Natural killer cell treated with Interleukin-12 subunit alpha and Interleukin-12 subunit beta and Interleukin-15 and Interleukin-18, amount 100 ng/mL, for 72 hours (primary cell): ENCODE measurements at regions not wholly inside any gene's neighbourhood (a gene's known extent, or its start where the extent isn't known, plus 50 kb on each side); places are given as distances from the start of the nearest gene placed in this dataset.

ENCODE experiments used
- ATAC-seq, 2 donors: fragments of 150-1000 bp; cut with Tn5 transposase in 1 of 2; sonication (Bioruptor Pico), chemical (Tn5 transposase) in 1 of 2; 2 replicates each; pipeline ENCODE4 v1.10.0; 2021
- DNase-seq: peaks from one replicate; pipeline ENCODE4 v3.0.0; 2022; ENCODE audit warnings: low spot score
- H3K27ac Mint-ChIP-seq, 2 donors: 1 replicate in 1 of 2; 2 replicates in 1 of 2; pipeline ENCODE4 v1.8.0; 2022; ENCODE audit warnings: mixed read lengths in 2 of 2, mild to moderate bottlenecking in 1 of 2, moderate library complexity in 1 of 2
- H3K27me3 Mint-ChIP-seq, 2 donors: 1 replicate in 1 of 2; 2 replicates in 1 of 2; pipeline ENCODE4 v1.8.0; 2022; ENCODE audit warnings: mixed read lengths in 2 of 2
- H3K36me3 Mint-ChIP-seq: one replicate; pipeline ENCODE4 v1.8.0; 2022; ENCODE audit warnings: mixed read lengths
- H3K4me1 Mint-ChIP-seq, 2 donors: 1 replicate in 1 of 2; 2 replicates in 1 of 2; pipeline ENCODE4 v1.8.0; 2022; ENCODE audit warnings: low read depth in 2 of 2, mixed read lengths in 2 of 2, mild to moderate bottlenecking in 1 of 2
- H3K4me3 Mint-ChIP-seq: one replicate; pipeline ENCODE4 v1.8.0; 2022; ENCODE audit warnings: mixed read lengths
- H3K9me3 Mint-ChIP-seq: 2 replicates; pipeline ENCODE4 v1.8.0; 2022; ENCODE audit warnings: mixed read lengths

DNA sequence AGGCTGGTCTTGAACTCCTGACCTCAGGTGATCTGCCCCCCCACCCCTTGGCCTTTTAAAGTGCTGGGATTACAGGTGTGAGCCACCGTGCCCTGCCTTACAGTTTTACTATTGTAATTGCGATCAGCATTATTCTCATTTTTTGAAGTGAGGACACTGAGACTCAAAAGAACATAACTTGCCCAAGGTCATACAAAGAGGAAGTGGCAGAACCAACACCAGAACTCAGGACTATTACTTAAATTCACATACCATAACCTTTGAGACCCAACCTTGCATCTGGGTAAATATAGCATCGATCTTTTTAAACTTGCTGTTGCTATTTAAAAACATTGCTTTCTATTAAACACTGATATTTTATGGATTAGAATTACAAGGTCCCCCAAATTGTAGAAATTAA is 54.2 kb downstream of the FOXI1 start:
- Mint-ChIP-seq H3K36me3 (no peaks in the 10 kb centered on the region), H3K9me3 (no peaks in the 10 kb centered on the region), H3K27me3 (peaks cover 0 to 2% of the 10 kb centered on the region in 2 donors), H3K4me3 (no peak overlapping the region), H3K4me1 (no peaks in the 10 kb centered on the region), H3K27ac (no peak overlapping the region)
- DNase-seq (no peak), ATAC-seq (no peak)

DNA sequence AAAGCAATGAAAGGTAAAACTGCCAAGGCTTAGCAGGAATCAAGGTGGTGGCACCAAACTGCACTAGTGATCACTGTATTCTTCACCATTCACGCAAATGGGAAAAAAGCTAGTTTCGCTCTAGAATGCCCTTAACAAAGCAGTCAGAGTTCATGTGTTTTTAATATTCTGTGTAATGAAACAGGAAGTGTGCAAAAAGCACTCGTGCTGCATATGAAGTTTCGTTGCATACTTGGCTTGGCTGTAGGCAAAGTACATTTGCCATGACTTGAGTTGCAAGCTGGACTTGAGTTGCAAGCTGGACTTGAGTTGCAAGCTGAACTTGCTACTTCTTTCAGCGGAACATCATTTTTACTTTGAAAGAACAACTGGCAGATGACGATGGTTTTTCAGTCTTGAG is 55.4 kb downstream of the FOXI1 start:
- H3K36me3 Mint-ChIP-seq: no peaks in the 10 kb centered on the region
- H3K9me3 Mint-ChIP-seq: no peaks in the 10 kb centered on the region
- no peak overlapping the region for H3K4me3 Mint-ChIP-seq
- no peaks in the 10 kb centered on the region for H3K4me1 Mint-ChIP-seq
- H3K27ac Mint-ChIP-seq: no peak overlapping the region
- no peak for DNase-seq
- peaks cover 0 to 5% of the 10 kb centered on the region in 2 donors for H3K27me3 Mint-ChIP-seq
- no peak for ATAC-seq

DNA sequence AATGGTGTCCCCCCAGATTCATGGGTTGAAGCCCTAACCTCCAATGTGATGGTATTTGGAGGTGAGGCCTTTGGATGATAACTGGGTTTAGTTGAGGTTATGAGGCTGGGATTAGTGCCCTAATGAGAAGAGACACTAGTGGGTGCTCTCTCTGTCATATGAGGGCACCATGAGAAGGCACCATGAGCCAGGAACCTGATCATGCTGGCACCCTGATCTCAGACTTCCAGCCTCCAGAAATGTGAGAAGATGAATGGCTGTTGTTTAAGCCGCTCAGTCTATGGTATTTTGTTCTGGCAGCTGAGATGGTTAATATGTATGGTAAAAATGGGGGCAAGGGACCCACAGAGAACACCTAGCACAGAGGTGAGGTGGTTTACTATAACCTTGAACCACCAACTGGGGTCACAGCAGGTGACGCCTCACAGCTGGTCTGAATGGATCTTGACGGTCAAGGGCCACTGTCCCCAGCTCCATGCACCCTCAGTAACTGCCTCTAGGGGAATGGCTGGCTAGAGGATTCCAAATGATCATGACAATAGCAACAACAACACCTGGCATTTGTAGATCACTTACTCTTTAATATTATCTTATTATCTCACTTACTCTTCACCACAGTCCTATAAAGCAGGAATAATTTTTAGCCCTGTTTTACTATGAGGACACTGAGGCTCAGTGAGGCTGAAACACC is 57.1 kb downstream of the FOXI1 start:
- H3K4me3 Mint-ChIP-seq: no peak overlapping the region
- no peak overlapping the region for H3K27ac Mint-ChIP-seq
- ATAC-seq: no peak
- peak; percentile 48 for DNase-seq
- no peaks in the 10 kb centered on the region for H3K4me1 Mint-ChIP-seq
- H3K36me3 Mint-ChIP-seq: no peaks in the 10 kb centered on the region
- peaks cover 5 to 6% of the 10 kb centered on the region in 2 donors for H3K27me3 Mint-ChIP-seq
- no peaks in the 10 kb centered on the region for H3K9me3 Mint-ChIP-seq

DNA sequence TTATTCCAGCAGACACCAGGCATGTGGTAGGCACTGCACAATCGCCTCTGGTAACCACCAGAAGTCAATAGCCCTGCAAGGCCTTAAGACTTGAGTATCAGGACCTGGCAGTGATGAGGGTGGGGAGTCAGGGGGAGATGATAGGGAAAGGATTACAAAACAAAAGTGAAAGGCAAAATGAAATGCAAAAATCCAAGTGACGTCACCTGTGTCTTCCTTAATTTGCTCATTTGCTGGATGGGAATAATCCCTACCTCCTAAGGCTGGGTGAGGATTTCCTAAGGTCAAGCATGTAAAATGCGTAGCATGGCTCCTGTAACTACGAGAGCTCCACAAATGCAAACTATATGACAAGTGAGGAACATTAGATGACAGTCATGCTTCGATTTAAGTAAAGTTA is 58.4 kb downstream of the FOXI1 start:
- Mint-ChIP-seq H3K27ac (no peak overlapping the region), H3K36me3 (no peaks in the 10 kb centered on the region), H3K4me3 (no peak overlapping the region), H3K9me3 (no peaks in the 10 kb centered on the region), H3K4me1 (no peaks in the 10 kb centered on the region), H3K27me3 (peaks cover 5 to 6% of the 10 kb centered on the region in 2 donors)
- DNase-seq: no peak
- no peak for ATAC-seq

DNA sequence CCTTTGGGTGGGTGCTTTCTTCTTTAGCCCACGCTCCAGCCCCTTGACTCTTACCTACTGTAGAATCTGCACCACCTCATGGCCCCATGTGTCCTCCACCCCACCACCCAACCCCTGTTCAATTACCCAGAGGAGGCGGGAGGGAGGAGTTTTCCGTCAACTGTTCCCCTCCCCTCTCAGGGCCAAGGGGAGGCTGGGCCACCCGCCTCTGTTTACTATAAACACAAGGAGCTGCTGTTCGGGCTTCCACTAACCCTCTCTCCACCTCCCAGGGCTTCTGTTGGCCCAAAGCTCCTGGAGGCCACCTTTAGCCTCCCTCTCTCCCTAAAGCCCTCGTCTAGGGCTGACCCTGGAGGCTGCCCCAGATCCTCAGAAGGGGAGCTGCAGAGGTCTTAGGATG is 59.2 kb downstream of the FOXI1 start:
- ATAC-seq: peak; percentile 11 to 30

DNA sequence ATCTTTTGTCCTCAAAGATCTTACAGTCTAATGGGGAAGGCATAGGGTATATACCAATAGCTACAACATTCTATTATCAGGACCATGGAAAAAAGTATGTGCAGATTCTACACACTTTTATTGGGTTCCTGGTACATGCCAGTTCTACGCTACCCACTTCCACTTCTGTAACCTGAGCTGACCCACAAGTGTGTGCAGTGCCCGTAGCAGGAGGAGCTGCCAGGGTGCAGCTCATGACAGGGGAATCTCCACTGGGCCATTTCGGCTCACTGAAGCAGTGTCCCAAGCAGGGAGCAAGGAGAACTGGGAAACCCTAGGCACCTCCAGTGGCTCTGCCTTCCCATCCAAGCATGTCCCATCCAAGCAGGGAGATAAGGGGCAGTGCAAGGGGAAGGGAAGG is 60.4 kb downstream of the FOXI1 start:
- H3K27me3 Mint-ChIP-seq: peaks cover 6 to 12% of the 10 kb centered on the region in 2 donors
- no peaks in the 10 kb centered on the region for H3K36me3 Mint-ChIP-seq
- H3K27ac Mint-ChIP-seq: no peak overlapping the region
- no peak for DNase-seq
- H3K4me3 Mint-ChIP-seq: no peak overlapping the region
- no peaks in the 10 kb centered on the region for H3K9me3 Mint-ChIP-seq
- ATAC-seq: no peak
- no peaks in the 10 kb centered on the region for H3K4me1 Mint-ChIP-seq

More for the DNA sequence above, 59.2 kb downstream of the FOXI1 start:
- Mint-ChIP-seq H3K27me3 (peaks cover 5 to 6% of the 10 kb centered on the region in 2 donors), H3K27ac (no peak overlapping the region), H3K4me1 (no peaks in the 10 kb centered on the region), H3K4me3 (no peak overlapping the region), H3K9me3 (no peaks in the 10 kb centered on the region), H3K36me3 (no peaks in the 10 kb centered on the region)
- peak; percentile 25 for DNase-seq

DNA sequence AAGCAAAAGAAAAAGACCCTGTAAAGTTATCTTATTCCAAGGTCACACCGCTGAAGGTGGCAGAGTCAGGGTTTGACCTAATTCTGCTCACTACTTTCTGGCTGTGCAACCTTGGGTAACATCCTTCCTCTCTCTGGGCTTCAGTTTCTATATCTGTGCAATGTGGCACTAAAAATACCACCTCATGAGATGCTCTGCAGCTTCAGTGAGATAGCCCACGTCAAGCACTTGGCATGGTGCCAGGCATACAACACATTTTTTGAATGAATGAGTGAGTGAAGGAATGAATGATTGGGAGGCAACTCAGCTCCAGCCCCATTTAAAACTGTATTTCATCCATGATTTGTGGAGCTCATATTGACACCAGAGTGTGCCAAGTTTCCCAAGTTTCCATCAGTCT is 62.3 kb downstream of the FOXI1 start:
- H3K4me1 Mint-ChIP-seq: no peaks in the 10 kb centered on the region

DNA sequence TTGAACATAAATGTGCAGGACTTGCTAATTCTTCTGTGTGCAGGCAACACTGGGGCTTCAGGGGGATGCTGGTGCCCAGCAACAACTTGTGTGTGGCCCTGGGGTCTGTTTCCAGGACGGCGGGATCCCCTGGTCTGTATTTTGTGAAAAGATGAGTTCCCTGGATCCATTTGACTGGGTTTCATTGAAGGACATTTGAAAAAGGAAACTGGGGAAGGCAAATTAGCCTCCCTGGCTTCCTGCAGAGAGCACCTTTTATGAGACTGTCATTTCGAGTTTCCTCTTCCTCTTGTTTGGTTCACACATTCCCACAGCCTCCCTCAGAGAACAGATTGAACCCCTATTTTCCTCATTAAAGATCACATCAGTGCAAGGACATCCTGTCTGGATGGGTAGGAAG is 63.1 kb downstream of the FOXI1 start:
- Mint-ChIP-seq H3K27me3 (peaks cover 6 to 12% of the 10 kb centered on the region in 2 donors), H3K27ac (no peak overlapping the region), H3K4me1 (no peaks in the 10 kb centered on the region), H3K36me3 (no peaks in the 10 kb centered on the region), H3K4me3 (no peak overlapping the region), H3K9me3 (no peaks in the 10 kb centered on the region)
- ATAC-seq (no peak), DNase-seq (no peak)

More for the DNA sequence above, 62.3 kb downstream of the FOXI1 start:
- Mint-ChIP-seq H3K27me3 (peaks cover 6 to 14% of the 10 kb centered on the region in 2 donors), H3K27ac (no peak overlapping the region), H3K4me3 (no peak overlapping the region), H3K36me3 (no peaks in the 10 kb centered on the region), H3K9me3 (no peaks in the 10 kb centered on the region)
- DNase-seq (no peak), ATAC-seq (no peak)

DNA sequence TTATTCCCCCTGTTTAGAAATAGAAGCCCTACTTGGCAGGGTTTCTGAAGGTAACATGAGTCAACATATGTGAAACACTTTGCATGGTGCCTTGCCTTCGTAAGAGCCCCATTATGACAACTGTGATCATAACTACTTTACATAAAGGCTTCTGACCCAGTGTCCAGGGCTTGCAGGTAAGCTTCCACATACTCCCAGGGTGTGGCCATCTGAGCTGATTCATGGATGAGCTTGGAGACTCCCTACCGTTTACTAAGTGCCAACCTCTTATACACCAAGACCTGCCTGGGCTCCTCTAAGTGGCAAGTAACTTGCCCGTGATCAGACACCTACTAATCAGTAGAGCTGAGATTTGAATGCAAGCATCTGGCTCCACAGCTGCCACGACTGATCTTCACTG is 62.8 kb upstream of the C5orf58 start:
- Mint-ChIP-seq H3K27me3 (peaks cover 6 to 12% of the 10 kb centered on the region in 2 donors), H3K9me3 (no peaks in the 10 kb centered on the region), H3K36me3 (no peaks in the 10 kb centered on the region), H3K27ac (no peak overlapping the region), H3K4me1 (no peaks in the 10 kb centered on the region), H3K4me3 (no peak overlapping the region)
- ATAC-seq: no peak
- DNase-seq: no peak

DNA sequence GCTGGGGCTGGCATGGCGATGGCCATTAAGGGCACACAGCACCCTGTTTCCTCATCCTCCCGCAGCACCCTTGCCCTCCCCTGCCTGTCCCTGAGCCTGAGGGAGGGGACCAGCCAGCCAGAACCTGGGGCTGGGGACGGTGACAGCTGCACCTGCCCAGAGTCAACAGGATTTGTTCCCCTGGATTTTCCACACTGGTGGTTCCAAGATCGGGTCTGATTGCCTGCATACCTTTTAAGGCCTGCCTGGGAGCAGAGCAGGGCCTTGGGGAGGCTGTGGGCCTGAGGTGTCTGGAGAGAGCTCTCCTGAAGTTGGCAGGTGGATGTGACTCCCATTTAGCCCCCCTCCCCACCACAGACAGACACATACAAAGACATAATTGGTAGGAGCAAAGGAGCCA is 61.0 kb upstream of the C5orf58 start:
- ATAC-seq (no peak), DNase-seq (no peak)
- Mint-ChIP-seq H3K27ac (no peak overlapping the region), H3K27me3 (peaks cover 6 to 9% of the 10 kb centered on the region in 2 donors), H3K4me1 (no peaks in the 10 kb centered on the region), H3K36me3 (no peaks in the 10 kb centered on the region), H3K4me3 (no peak overlapping the region), H3K9me3 (no peaks in the 10 kb centered on the region)

DNA sequence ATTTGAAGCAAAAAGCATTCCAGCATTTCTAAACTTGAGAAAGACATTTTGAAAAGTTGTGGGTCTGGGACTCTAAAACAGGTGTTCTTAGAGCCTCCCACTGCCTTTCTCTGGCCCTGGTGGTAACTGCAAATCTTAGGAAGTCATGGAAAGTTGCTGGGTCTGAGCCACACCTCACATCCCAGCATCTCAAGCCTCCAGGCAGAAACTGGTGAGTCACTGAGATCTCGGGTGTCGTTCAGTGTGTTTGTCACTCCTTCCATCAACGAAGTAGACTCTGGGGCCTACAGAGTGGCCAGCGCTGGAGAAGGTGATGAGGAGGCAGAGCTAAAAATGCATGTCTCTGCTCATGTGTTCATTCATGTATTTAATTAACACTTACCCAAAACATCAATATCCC is 59.6 kb upstream of the C5orf58 start:
- Mint-ChIP-seq H3K4me3 (no peak overlapping the region), H3K9me3 (no peaks in the 10 kb centered on the region), H3K4me1 (no peaks in the 10 kb centered on the region), H3K27ac (no peak overlapping the region), H3K27me3 (peaks cover 0 to 9% of the 10 kb centered on the region in 2 donors), H3K36me3 (no peaks in the 10 kb centered on the region)
- ATAC-seq: no peak
- DNase-seq: no peak

DNA sequence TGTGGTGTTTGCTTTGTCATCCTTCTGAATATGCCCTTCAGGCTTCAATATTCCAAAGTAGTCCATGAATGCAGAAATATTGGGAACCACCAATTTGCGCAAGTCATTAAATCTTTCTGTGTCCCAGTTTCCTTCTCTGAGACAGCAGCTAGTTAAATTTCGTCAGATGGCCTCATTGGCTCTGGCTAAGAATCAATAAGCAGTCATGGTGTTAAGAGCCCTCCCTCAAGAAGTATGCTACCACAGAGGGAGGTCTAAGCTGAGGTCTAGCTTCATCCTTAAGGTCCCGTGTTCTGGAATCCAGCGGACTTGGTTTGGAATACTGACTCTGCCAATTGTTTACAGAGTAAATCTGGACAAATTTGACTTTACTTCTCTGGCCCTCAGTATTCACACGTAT is 59.1 kb upstream of the C5orf58 start:
- Mint-ChIP-seq H3K36me3 (no peaks in the 10 kb centered on the region), H3K9me3 (no peaks in the 10 kb centered on the region), H3K4me3 (no peak overlapping the region), H3K4me1 (no peaks in the 10 kb centered on the region), H3K27ac (no peak overlapping the region), H3K27me3 (peaks cover 0 to 9% of the 10 kb centered on the region in 2 donors)
- DNase-seq (no peak), ATAC-seq (no peak)

DNA sequence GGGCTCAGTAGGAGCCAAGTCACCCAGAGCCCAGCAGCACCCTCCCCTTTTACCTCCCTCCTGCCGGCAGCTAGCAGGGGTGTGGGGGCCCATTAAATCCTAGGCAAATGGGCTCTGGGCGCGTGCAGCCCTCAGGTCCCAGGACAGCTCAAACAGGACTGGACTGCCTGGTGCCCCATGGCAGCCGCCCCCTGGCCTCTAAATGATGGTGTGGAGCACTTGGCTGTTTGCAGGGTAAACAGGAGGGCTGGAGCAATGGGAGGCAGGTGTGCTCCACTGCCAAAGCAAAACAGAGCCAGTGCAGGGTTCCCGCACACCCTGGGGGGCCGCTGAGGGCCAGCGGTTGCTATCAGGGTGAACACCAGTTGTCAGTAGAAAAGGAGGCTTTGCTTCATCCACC is 55.9 kb upstream of the C5orf58 start:
- H3K27ac Mint-ChIP-seq: no peak overlapping the region
- no peak overlapping the region for H3K4me3 Mint-ChIP-seq

DNA sequence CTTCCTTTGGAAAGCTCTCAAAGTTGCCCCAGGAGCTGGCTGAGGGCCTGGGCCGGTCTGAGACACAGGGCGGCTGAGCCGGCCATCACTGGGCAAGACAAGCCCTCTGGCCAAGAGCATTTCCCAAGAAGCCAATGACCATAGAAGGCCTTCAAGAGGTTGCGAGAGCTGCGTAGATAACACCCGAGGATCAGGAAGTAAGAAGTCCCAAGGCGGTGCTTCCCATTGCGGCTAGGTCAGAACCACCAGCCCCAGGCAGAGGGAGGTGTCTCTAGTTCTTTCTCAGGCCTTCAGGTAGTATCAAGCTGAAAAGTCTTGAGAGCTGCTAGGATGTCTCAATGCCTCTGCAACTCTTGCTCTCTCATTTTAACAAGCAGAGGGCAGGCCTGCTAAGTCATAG is 54.0 kb upstream of the C5orf58 start:
- no peak for ATAC-seq
- H3K4me3 Mint-ChIP-seq: no peak overlapping the region
- peaks cover 0 to 6% of the 10 kb centered on the region in 2 donors for H3K27me3 Mint-ChIP-seq
- DNase-seq: no peak
- no peaks in the 10 kb centered on the region for H3K36me3 Mint-ChIP-seq
- no peak overlapping the region for H3K27ac Mint-ChIP-seq
- no peaks in the 10 kb centered on the region for H3K4me1 Mint-ChIP-seq
- no peaks in the 10 kb centered on the region for H3K9me3 Mint-ChIP-seq

More for the DNA sequence above, 55.9 kb upstream of the C5orf58 start:
- no peak for DNase-seq
- Mint-ChIP-seq H3K4me1 (no peaks in the 10 kb centered on the region), H3K9me3 (no peaks in the 10 kb centered on the region), H3K36me3 (no peaks in the 10 kb centered on the region), H3K27me3 (peaks cover 0 to 6% of the 10 kb centered on the region in 2 donors)
- no peak for ATAC-seq

DNA sequence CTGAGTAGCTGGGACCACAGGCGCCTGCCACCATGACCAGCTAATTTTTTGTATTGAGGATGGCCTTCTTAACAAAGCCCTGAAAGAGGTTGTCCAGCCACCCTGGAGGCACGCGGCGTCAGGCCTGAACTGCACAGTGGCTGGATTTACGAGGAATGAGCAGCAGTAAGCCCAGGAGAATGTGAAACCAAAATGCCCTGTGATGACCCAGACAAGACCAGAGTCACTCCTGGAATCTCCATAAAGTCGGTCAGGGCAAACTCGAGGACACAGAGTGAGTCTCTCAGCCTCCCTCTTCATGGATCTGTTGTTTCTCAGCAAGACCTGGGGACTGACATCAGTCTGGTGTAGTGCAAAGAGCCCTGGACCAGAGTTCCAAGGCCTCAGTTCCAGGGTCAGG is 53.2 kb upstream of the C5orf58 start:
- ATAC-seq (no peak), DNase-seq (no peak)
- H3K27me3 Mint-ChIP-seq: peaks cover 0 to 6% of the 10 kb centered on the region in 2 donors
- H3K4me1 Mint-ChIP-seq: no peaks in the 10 kb centered on the region
- no peak overlapping the region for H3K27ac Mint-ChIP-seq
- H3K9me3 Mint-ChIP-seq: no peaks in the 10 kb centered on the region
- no peak overlapping the region for H3K4me3 Mint-ChIP-seq
- H3K36me3 Mint-ChIP-seq: no peaks in the 10 kb centered on the region
